Breast epithelium (tissue), 4 donors: ENCODE measurements at regions not wholly inside any gene's neighbourhood (a gene's known extent, or its start where the extent isn't known, plus 50 kb on each side); places are given as distances from the start of the nearest gene placed in this dataset.

Experiments used
- DNase-seq, 2 donors: peaks; one replicate each; pipeline ENCODE4 v3.0.0-alpha.2; 2019; ENCODE audit warnings: low spot score in 2 of 2
- H3K27ac ChIP-seq, 2 donors: fragments of 200-600 bp; sonication (generic) in 1 of 2; one replicate each; pipeline ENCODE4 v1.5.1; 2016 to 2019; ENCODE audit warnings: mild to moderate bottlenecking in 1 of 2
- H3K27me3 ChIP-seq, 2 donors: fragments of 200-600 bp; sonication (generic) in 1 of 2; one replicate each; pipeline versions ENCODE4 v1.5.1 to v1.6.0; 2017 to 2019; ENCODE audit warnings: control low read depth in 1 of 2, mild to moderate bottlenecking in 1 of 2
- H3K36me3 ChIP-seq: fragments of 200-600 bp; one replicate; pipeline ENCODE4 v1.5.1; 2019
- H3K4me1 ChIP-seq, 2 donors: fragments of 200-600 bp; sonication (generic); one replicate each; pipeline ENCODE4 v1.5.1; 2016 to 2019; ENCODE audit warnings: control low read depth in 1 of 2
- H3K4me3 ChIP-seq, 3 donors: fragments of 200-600 bp; sonication (generic); 1 replicate in 2 of 3; 2 replicates in 1 of 3; pipeline ENCODE4 v1.5.1; 2016 to 2019; ENCODE audit warnings: mild to moderate bottlenecking in 3 of 3, moderate library complexity in 2 of 3
- H3K9me3 ChIP-seq, 2 donors: fragments of 200-600 bp; sonication (generic) in 1 of 2; one replicate each; pipeline ENCODE4 v1.5.1; 2016 to 2019; ENCODE audit warnings: control low read depth in 1 of 2
- CTCF ChIP-seq, 3 donors: fragments of 450-650 bp; IDR thresholded peaks; one replicate each; pipeline ENCODE4 v1.5.1; 2016 to 2017; ENCODE audit warnings: antibody characterized with exemption in 3 of 3, mild to moderate bottlenecking in 3 of 3, moderate library complexity in 3 of 3
- POLR2A ChIP-seq: fragments of 450-650 bp; IDR thresholded peaks from one replicate; pipeline ENCODE4 v1.6.1; 2016; ENCODE audit warnings: antibody characterized with exemption, mild to moderate bottlenecking, moderate library complexity
- POLR2AphosphoS5 ChIP-seq, 3 donors: sonication (generic); formaldehyde crosslinking; IDR thresholded peaks; one replicate each; pipeline ENCODE4 v1.6.1; 2017; ENCODE audit warnings: antibody characterized with exemption in 3 of 3
- intact Hi-C: fragments of 100-400 bp; cut with DNase I; formaldehyde crosslinking; loops from one replicate; pipeline ENCODE4 v1.15.1; 2023; ENCODE audit warnings: low total_unique reads

GRCh38 chr5:152711801-152712388 is 306.8 kb upstream of the NMUR2 start:
- no peak overlapping the region for H3K4me3 ChIP-seq
- no peaks in the 10 kb centered on the region for H3K4me1 ChIP-seq
- no peak for TF ChIP-seq POLR2AphosphoS5 (IDR thresholded peaks at IDR 0.05)
- TF ChIP-seq CTCF (IDR thresholded peaks at IDR 0.05), result no peak
- no peak for TF ChIP-seq POLR2A
- no peaks in the 10 kb centered on the region for H3K36me3 ChIP-seq
- DNase-seq, result no peak
- no peaks in the 10 kb centered on the region for H3K9me3 ChIP-seq
- no peak overlapping the region for H3K27ac ChIP-seq
- intact Hi-C loops, result no loop called here
- H3K27me3 ChIP-seq, result no peaks in the 10 kb centered on the region

GRCh38 chr5:152717393-152717792 is 312.3 kb upstream of the NMUR2 start:
- H3K9me3 ChIP-seq, result peaks cover 8 to 16% of the 10 kb centered on the region in 2 donors
- no peak for DNase-seq
- no peaks in the 10 kb centered on the region for H3K36me3 ChIP-seq
- no peak overlapping the region for H3K27ac ChIP-seq
- H3K27me3 ChIP-seq, result no peaks in the 10 kb centered on the region
- no peak overlapping the region for H3K4me3 ChIP-seq
- TF ChIP-seq CTCF (IDR thresholded peaks at IDR 0.05), result no peak
- TF ChIP-seq POLR2A, result no peak
- no peak for TF ChIP-seq POLR2AphosphoS5 (IDR thresholded peaks at IDR 0.05)
- H3K4me1 ChIP-seq, result no peaks in the 10 kb centered on the region
- intact Hi-C loops, result no loop called here

- TF ChIP-seq POLR2AphosphoS5 (IDR thresholded peaks at IDR 0.05) (no peak), CTCF (IDR thresholded peaks at IDR 0.05) (no peak), POLR2A (no peak)
- no peak for DNase-seq
- Histone ChIP-seq H3K4me1 (no peaks in the 10 kb centered on the region), H3K9me3 (peaks cover 16 to 21% of the 10 kb centered on the region in 2 donors), H3K36me3 (peaks cover 5% of the 10 kb centered on the region), H3K4me3 (no peak overlapping the region), H3K27me3 (no peaks in the 10 kb centered on the region), H3K27ac (no peak overlapping the region)
- intact Hi-C loops, result no loop called here
These were observed 318.4 kb upstream of the NMUR2 start for GRCh38 chr5:152723482-152723881.

GRCh38 chr5:152730176-152730575 is 325.1 kb upstream of the NMUR2 start:
- H3K36me3 ChIP-seq, result peaks cover 3% of the 10 kb centered on the region
- H3K27me3 ChIP-seq, result no peaks in the 10 kb centered on the region
- H3K4me3 ChIP-seq, result no peak overlapping the region
- no peaks in the 10 kb centered on the region for H3K4me1 ChIP-seq
- TF ChIP-seq POLR2A, result no peak
- DNase-seq, result no peak
- no peak overlapping the region for H3K27ac ChIP-seq
- peaks cover 0 to 4% of the 10 kb centered on the region in 2 donors for H3K9me3 ChIP-seq
- intact Hi-C loops, result loop anchor here (5.0 kb wide), 1 partner anchor 588 kb away; no protein-coding TSS in a partner anchor

GRCh38 chr5:152736906-152737305 is 331.8 kb upstream of the NMUR2 start:
- no peak for DNase-seq
- TF ChIP-seq CTCF (IDR thresholded peaks at IDR 0.05) (no peak), POLR2AphosphoS5 (IDR thresholded peaks at IDR 0.05) (no peak), POLR2A (no peak)
- H3K4me1 ChIP-seq, result no peaks in the 10 kb centered on the region
- no peak overlapping the region for H3K27ac ChIP-seq
- H3K9me3 ChIP-seq, result peaks cover 0 to 17% of the 10 kb centered on the region in 2 donors
- H3K27me3 ChIP-seq, result no peaks in the 10 kb centered on the region
- intact Hi-C loops, result no loop called here
- no peaks in the 10 kb centered on the region for H3K36me3 ChIP-seq
- no peak overlapping the region for H3K4me3 ChIP-seq
